Retinal pigment epithelial cell (primary cell): ENCODE measurements at regions not wholly inside any gene's neighbourhood (a gene's known extent, or its start where the extent isn't known, plus 50 kb on each side); places are given as distances from the start of the nearest gene placed in this dataset.
"Not testable (repeated sequence)": the region's sequence is repeated elsewhere in the genome, so short reads cannot be mapped to it uniquely, and the experiment has no call there.

Experiments
- DNase-seq: peaks from one replicate; pipeline ENCODE4 v3.0.0-alpha.2; 2010; ENCODE audit warnings: low read depth
- H3K4me3 ChIP-seq: 2 replicates; pipeline ENCODE4 v1.5.1; 2011; ENCODE audit warnings: mild to moderate bottlenecking, low read length, control low read depth, moderate library complexity
- CTCF ChIP-seq: conservative IDR thresholded peaks from 2 replicates; pipeline ENCODE4 v1.5.1; 2011; ENCODE audit warnings: low read depth, low read length, control low read depth, inconsistent platforms

- no peak for DNase-seq
- H3K4me3 ChIP-seq = no peak overlapping the region
- TF ChIP-seq CTCF = no peak
Observed at GRCh38 chr10:118957443-118957825, 72.1 kb upstream of the NANOS1 start.

GRCh38 chr10:118957966-118958365, 71.5 kb upstream of the NANOS1 start:
- no peak overlapping the region for H3K4me3 ChIP-seq
- no peak for DNase-seq
- no peak for TF ChIP-seq CTCF

- H3K4me3 ChIP-seq = no peak overlapping the region
- TF ChIP-seq CTCF = no peak
- DNase-seq = no peak
Observed at GRCh38 chr10:118958559-118958958, 71.0 kb upstream of the NANOS1 start.

- peak; percentile 69 for DNase-seq
- H3K4me3 ChIP-seq = no peak overlapping the region
- TF ChIP-seq CTCF = no peak
Observed at GRCh38 chr10:118958984-118959925, 70.3 kb upstream of the NANOS1 start.

- TF ChIP-seq CTCF = no peak
- DNase-seq = no peak
- no peak overlapping the region for H3K4me3 ChIP-seq
Observed at GRCh38 chr10:118960157-118961090, 69.1 kb upstream of the NANOS1 start.

- TF ChIP-seq CTCF = no peak
- no peak overlapping the region for H3K4me3 ChIP-seq
- no peak for DNase-seq
Observed at GRCh38 chr10:118961436-118961835, 68.1 kb upstream of the NANOS1 start.

- not testable (repeated sequence) for H3K4me3 ChIP-seq, DNase-seq
Observed at GRCh38 chr10:118962331-118962868, 67.1 kb upstream of the NANOS1 start.
